ENCODE measurements at regions not wholly inside any gene's neighbourhood (a gene's known extent, or its start where the extent isn't known, plus 50 kb on each side); places are given as distances from the start of the nearest gene placed in this dataset.
"Not testable (repeated sequence)": the region's sequence is repeated elsewhere in the genome, so short reads cannot be mapped to it uniquely, and the experiment has no call there.

DNA sequence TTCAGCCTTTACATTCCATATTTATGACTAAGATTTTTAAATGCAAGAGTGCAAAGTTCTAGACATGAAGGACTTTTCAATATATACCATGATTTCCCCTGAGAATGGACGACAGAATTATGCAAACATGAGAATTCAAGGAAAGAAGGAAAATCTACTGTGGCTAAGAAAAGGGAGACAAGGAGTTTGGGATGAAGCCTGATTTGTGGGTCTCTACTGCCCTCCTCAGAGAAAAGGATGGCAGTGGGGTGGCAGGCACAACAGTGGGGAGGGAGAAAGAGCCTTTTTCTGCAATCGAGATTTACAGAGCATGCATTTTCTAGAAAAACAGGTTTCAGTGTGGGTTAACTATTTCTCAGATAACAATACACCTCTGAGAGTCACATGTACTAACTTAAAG lies 466.9 kb upstream of the NRSN1 start:
- DNase-seq (ENCODE audit: low read depth): peak; percentile 18

DNA sequence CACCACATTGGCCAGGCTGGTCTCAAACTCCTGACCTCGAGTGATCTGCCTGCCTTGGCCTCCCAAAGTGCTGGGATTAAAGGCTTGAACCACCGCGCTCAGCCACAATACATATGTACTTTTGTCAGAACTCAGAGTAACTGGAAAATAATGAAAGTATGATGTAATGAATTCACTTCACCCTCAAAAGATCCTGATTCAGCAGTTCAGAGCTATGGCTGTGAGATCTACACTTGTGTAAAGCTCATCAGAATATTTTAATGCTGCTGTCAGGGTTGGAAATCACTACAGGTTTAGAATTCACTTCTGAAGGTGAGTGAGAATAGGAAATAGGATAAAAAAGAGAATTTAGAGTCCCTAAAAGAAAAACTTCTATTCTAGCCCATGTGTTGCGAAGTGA lies 464.5 kb upstream of the NRSN1 start:
- DNase-seq (ENCODE audit: low read depth): no peak

GRCh38 chr6:23663096-23663495 lies 462.9 kb upstream of the NRSN1 start:
- no peak for DNase-seq (ENCODE audit: low read depth)

- DNase-seq (ENCODE audit: low read depth): peak; percentile 23
Observed at GRCh38 chr6:23663652-23664051, 462.4 kb upstream of the NRSN1 start.

DNA sequence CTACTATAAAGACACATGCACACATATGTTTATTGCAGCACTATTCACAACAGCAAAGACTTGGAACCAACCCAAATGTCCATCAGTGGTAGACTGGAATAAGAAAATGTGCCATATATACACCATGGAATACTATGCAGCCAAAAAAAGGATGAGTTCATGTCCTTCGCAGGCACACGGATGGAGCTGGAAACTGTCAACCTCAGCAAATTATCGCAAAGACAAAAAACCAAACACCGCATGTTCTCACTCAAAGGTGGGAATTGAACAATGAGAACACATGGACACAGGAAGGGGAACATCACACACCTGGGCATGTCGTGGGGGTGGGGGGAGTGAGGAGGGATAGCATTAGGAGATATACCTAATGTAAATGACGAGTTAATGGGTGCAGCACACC lies 460.1 kb upstream of the NRSN1 start:
- not testable (repeated sequence) for DNase-seq (ENCODE audit: low read depth)

DNA sequence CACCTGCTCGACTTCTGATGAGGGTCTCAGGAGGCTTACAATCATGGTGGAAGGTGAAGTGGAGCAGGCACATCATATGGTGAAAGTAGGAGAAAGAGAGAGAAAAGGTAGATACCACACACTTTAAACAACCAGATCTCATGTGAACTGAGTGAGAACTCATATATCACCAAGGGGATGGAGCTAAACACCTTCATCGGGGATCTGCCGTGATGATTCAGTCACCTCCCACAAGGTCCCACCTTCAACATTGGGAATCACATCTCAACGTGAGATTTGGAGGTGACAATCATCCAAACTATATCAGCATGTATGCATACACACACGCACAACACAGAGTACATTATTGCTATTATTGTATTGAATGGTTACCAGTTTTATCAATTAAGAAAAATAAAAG lies 453.3 kb upstream of the NRSN1 start:
- DNase-seq (ENCODE audit: low read depth): no peak

GRCh38 chr6:23678626-23679025 lies 447.4 kb upstream of the NRSN1 start:
- no peak for DNase-seq (ENCODE audit: low read depth)

DNA sequence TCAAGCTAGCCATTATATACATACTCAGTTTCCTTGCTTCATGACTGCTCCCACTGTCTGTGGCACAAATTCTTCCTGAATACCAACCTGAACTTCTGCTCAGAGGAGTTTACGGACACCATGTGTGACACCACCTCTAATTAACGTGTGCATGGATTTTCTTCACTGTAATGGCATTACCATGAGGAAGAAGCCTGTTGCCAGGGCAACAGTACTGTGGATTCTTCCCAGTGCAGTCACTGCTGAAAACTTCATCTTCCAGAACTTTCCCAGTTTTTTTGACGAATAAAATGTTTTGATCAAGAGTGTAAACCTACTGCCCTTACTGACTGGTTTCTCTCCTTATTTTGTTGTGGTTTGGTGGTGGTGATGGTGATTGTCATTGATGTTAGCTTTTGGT lies 444.3 kb upstream of the NRSN1 start:
- DNase-seq (ENCODE audit: low read depth): no peak

GRCh38 chr6:23688650-23689049 lies 437.4 kb upstream of the NRSN1 start:
- no peak for DNase-seq (ENCODE audit: low read depth)

- DNase-seq (ENCODE audit: low read depth): no peak
Observed at GRCh38 chr6:23690453-23691049, 435.5 kb upstream of the NRSN1 start.

- no peak for DNase-seq (ENCODE audit: low read depth)
Observed at GRCh38 chr6:23692184-23692583, 433.8 kb upstream of the NRSN1 start.

GRCh38 chr6:23696992-23697391 lies 429.0 kb upstream of the NRSN1 start:
- no peak for DNase-seq (ENCODE audit: low read depth)

- no peak for DNase-seq (ENCODE audit: low read depth)
Observed at GRCh38 chr6:23704479-23705052, 421.4 kb upstream of the NRSN1 start.

DNA sequence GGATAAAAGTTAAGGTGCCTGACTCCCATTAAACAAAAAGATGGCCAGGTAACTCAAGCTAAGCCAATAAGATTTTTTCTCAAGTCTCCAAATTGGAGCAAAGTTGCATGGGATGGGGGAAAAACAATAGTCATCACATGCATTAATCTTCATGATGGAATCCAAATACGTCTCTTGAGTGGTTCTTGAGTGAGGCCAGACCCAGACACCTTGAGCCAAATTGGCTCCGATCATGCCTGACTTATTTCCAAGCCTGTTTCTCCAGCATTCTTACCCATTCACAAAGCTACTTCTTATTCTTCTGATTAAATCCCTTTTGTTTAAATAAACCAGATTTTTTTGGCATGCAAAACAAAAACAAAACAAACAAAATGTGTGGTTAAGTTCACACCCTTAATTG lies 420.3 kb upstream of the NRSN1 start:
- no peak for DNase-seq (ENCODE audit: low read depth)

- DNase-seq (ENCODE audit: low read depth): no peak
Observed at GRCh38 chr6:23712756-23713155, 413.3 kb upstream of the NRSN1 start.

DNA sequence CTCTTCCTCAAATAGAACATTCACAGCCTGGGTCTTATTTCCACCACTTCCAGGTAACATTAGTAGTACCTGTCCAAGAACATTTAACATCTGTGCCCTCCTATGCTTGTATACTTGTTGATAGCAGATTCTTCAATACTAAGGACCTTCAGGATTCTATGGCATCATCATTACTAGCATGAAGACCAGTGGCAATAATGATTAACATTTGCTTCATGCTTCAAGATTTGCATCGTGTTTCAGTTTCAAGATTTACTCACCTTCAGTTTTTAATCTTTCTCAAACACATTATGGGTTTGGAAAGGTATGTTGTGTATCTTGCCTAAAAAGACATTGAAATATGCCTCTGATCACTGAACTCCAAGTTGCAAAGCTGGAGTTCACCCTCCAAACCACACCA lies 412.8 kb upstream of the NRSN1 start:
- DNase-seq (ENCODE audit: low read depth): no peak

DNA sequence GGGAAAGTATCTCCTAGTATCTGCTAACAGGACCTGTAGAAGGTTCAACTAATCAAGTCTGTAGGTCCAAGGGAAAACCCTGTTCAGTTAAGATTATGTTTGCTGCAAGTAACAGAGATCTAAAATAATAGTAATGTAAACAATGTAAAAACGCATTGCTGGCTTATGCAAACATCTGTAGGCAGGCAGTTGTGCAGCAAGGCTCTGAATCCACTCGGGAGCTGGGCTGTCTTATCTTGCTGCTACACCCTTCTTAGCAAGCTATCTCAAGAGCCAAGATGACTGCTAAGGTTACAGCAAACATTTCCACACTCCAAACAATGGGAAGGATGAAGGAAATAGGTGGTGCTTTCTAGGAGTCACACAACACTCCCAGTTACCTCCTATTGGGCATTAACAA lies 397.3 kb upstream of the NRSN1 start:
- no peak for DNase-seq (ENCODE audit: low read depth)

DNA sequence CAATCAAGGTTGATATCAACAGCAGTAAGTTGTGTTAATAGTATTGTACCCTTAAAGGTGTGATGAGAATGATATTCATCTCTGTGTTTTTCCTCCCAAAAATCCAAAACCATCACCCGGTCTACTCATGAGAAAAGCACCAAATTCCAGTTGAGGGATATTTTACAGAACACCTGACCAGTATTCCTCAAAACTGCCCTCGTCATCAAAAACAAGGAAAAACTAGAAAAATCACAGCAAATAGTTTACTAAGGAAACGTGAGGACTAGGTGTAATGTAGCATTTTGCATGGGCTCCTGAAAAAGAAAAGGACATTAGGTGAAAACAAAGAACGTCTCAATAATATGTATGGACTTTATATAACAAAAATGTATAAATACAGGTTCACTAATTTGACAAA lies 394.4 kb upstream of the NRSN1 start:
- DNase-seq (ENCODE audit: low read depth): no peak

- DNase-seq (ENCODE audit: low read depth): no peak
Observed at GRCh38 chr6:23732521-23732920, 393.5 kb upstream of the NRSN1 start.

DNA sequence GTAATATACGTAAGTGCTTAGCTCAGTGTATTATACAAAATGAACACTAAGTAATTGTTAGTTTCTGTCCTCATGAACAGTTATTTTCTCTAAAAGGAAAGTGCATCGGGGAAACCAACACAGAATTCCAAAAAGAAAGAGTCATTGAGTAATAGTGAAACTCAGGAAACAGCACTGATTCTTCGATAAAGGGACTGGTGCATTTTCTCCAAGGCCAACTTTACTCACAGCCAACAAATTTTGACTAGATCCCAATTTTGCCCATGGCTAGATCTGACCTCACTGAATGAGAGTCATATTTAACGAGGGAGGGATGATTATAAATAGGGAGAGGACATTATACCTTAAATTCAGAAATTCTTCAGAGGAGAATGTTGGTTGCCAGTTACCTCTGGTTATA lies 390.9 kb upstream of the NRSN1 start:
- no peak for DNase-seq (ENCODE audit: low read depth)

- no peak for DNase-seq (ENCODE audit: low read depth)
Observed at GRCh38 chr6:23736577-23736976, 389.4 kb upstream of the NRSN1 start.

- no peak for DNase-seq (ENCODE audit: low read depth)
Observed at GRCh38 chr6:23747239-23747638, 378.8 kb upstream of the NRSN1 start.

DNA sequence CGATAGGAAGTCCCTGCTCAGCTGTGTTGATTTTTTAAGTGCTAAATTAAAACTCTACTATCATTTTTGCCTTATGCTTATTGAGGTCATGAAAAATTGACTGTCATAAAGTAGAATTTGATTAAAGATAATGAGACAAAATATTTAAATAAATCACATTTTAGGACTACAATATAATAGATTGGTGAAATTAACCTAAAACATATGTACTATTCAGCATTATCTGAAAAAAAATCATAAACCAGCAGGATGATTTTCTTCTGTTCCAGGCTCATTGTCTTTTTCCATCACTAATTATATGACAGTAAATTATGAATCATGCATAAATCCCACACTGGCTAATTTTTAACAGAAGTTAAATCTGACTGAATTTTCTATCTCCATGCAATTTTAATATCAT lies 373.6 kb upstream of the NRSN1 start:
- no peak for DNase-seq (ENCODE audit: low read depth)

DNA sequence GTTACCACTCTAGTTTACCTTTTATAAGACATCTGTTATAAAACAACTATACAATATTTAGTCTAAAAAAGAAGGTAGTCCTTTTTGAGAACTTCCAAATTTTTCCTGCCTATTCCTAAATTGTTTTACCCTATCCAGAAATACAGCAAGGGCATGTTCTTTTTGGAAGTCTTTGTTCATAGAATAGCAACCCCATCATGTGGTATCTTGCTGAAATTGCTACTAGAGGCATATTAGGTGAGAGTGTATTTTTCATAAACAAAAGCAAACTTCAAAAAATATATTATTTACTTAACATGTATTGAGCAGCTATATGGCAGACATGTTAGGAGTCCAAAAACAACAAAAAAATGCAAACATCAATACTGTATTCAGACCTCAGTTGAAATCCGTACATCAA lies 371.8 kb upstream of the NRSN1 start:
- no peak for DNase-seq (ENCODE audit: low read depth)
